MCF 10A (cell line): ENCODE measurements at regions not wholly inside any gene's neighbourhood (a gene's known extent, or its start where the extent isn't known, plus 50 kb on each side); places are given as distances from the start of the nearest gene placed in this dataset.
"Not testable (repeated sequence)": the region's sequence is repeated elsewhere in the genome, so short reads cannot be mapped to it uniquely, and the experiment has no call there.

Experiments
- BruUV-seq: library from RNA; stranded (reverse); fragments of 400-500 nt; replicated peaks from 2 replicates; lab custom pipeline; 2021; lab: Mats Ljungman, UMichigan
- CTCF ChIA-PET: fragments of 300-600 bp; sonication (Branson Sonifier 250); formaldehyde crosslinking; extraction: SDS; loops from one replicate; lab custom pipeline; 2021; ENCODE audit warnings: antibody characterized with exemption, inconsistent platforms; lab: Yijun Ruan, JAX
- POLR2A ChIA-PET: fragments of 300-600, 350-650 bp; sonication (Branson Sonifier 250); formaldehyde crosslinking; extraction: SDS; loops from one replicate; lab custom pipeline; 2020; ENCODE audit warnings: antibody characterized with exemption, inconsistent platforms; lab: Yijun Ruan, JAX
- DNase-seq: peaks from one replicate; pipeline ENCODE4 v3.0.0-alpha.2; 2018; ENCODE audit not compliant: unreplicated experiment
- H3K27ac Mint-ChIP-seq: one replicate; pipeline ENCODE4 v1.8.0; 2022; ENCODE audit warnings: mild to moderate bottlenecking, low read depth, mixed read lengths; ENCODE audit not compliant: unreplicated experiment
- H3K27me3 Mint-ChIP-seq: one replicate; pipeline ENCODE4 v1.8.0; 2022; ENCODE audit warnings: mixed read lengths; ENCODE audit not compliant: insufficient read depth, unreplicated experiment
- H3K36me3 Mint-ChIP-seq: one replicate; pipeline ENCODE4 v1.8.0; 2022; ENCODE audit warnings: mild to moderate bottlenecking, moderate library complexity, mixed read lengths; ENCODE audit not compliant: insufficient read depth, unreplicated experiment
- H3K4me1 Mint-ChIP-seq: one replicate; pipeline ENCODE4 v1.8.0; 2022; ENCODE audit warnings: mixed read lengths; ENCODE audit not compliant: insufficient read depth, unreplicated experiment
- H3K4me3 Mint-ChIP-seq: one replicate; pipeline ENCODE4 v1.8.0; 2022; ENCODE audit warnings: mild to moderate bottlenecking, moderate library complexity, mixed read lengths; ENCODE audit not compliant: unreplicated experiment
- H3K9me3 Mint-ChIP-seq: one replicate; pipeline ENCODE4 v1.8.0; 2022; ENCODE audit warnings: mixed read lengths; ENCODE audit not compliant: unreplicated experiment
- intact Hi-C: fragments of 100-400 bp; cut with micrococcal nuclease; formaldehyde crosslinking; loops from 2 replicates; pipeline ENCODE4 v1.14.1; 2022
- TF ChIP-seq, protein P1 (sequence below): fragments of 200-600 bp; IDR thresholded peaks from one replicate; pipeline ENCODE4 v1.8.0; 2022; ENCODE audit warnings: antibody characterized with exemption, mild to moderate bottlenecking; ENCODE audit not compliant: unreplicated experiment

DNA sequence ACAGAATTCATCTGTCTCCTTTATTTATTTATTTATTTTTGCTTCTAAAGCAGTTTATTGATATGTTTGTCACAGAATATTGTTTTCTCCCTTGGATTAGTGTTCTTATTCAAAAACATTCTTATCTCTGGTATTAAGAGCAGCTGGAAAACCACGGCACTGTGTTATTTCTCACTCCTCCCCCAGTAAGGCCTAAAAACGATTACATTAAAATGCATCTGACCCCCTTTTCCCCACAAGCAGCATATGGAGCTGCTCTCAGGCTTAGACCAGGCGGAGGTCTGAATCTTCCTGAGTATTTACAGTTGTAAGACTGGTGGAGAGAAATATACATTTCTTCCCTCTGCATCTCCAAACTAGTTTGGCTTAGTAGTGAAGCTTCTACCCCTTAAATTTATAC lies 86.8 kb downstream of the HLX start:
- no peak overlapping the region for H3K4me3 Mint-ChIP-seq
- no peaks in the 10 kb centered on the region for H3K27me3 Mint-ChIP-seq
- DNase-seq: no peak
- peaks cover 11% of the 10 kb centered on the region for H3K9me3 Mint-ChIP-seq
- POLR2A ChIA-PET: interaction anchor here (0.7 to 1.8 kb wide), 3 partner anchors 11 to 350 kb away, joined by 3 read pairs; no protein-coding TSS in a partner anchor
- peaks cover 18% of the 10 kb centered on the region for H3K4me1 Mint-ChIP-seq
- H3K27ac Mint-ChIP-seq: no peak overlapping the region
- intact Hi-C loops: no loop called here
- CTCF ChIA-PET: interaction anchor here (1.2 kb wide), 2 partner anchors 11 to 441 kb away, joined by 4 read pairs; no protein-coding TSS in a partner anchor
- TF ChIP-seq, protein P1, sequence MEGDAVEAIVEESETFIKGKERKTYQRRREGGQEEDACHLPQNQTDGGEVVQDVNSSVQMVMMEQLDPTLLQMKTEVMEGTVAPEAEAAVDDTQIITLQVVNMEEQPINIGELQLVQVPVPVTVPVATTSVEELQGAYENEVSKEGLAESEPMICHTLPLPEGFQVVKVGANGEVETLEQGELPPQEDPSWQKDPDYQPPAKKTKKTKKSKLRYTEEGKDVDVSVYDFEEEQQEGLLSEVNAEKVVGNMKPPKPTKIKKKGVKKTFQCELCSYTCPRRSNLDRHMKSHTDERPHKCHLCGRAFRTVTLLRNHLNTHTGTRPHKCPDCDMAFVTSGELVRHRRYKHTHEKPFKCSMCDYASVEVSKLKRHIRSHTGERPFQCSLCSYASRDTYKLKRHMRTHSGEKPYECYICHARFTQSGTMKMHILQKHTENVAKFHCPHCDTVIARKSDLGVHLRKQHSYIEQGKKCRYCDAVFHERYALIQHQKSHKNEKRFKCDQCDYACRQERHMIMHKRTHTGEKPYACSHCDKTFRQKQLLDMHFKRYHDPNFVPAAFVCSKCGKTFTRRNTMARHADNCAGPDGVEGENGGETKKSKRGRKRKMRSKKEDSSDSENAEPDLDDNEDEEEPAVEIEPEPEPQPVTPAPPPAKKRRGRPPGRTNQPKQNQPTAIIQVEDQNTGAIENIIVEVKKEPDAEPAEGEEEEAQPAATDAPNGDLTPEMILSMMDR: no peak
- no TSS peak for BruUV-seq
- no peaks in the 10 kb centered on the region for H3K36me3 Mint-ChIP-seq

DNA sequence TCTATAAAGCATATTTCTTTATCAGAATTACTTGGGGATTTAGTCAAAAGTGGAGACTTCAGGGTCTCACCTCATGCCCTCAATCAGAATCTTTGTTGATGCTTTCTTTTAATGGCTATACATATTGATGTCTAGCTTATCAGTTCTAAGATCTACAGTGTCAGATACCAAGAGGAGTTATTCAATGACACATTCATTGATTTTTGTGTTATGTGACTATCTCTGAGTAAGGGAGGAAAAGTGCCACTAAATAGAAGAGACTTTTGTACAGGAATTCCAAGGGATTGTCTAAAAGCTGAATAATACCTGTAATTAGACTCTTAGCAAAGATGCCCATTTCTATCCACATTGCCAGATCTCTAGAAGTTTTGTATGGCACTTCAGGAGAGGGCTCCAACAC lies 87.2 kb downstream of the HLX start:
- no TSS peak for BruUV-seq
- no peak for DNase-seq
- CTCF ChIA-PET: interaction anchor here (0.6 to 1.2 kb wide), 4 partner anchors 11 to 441 kb away, joined by 3 to 4 read pairs (median 4); no protein-coding TSS in a partner anchor
- TF ChIP-seq, protein P1: no peak
- no peak overlapping the region for H3K27ac Mint-ChIP-seq
- no peaks in the 10 kb centered on the region for H3K36me3 Mint-ChIP-seq
- intact Hi-C loops: no loop called here
- H3K4me1 Mint-ChIP-seq: peaks cover 14% of the 10 kb centered on the region
- peaks cover 11% of the 10 kb centered on the region for H3K9me3 Mint-ChIP-seq
- H3K4me3 Mint-ChIP-seq: no peak overlapping the region
- POLR2A ChIA-PET: interaction anchor here (1.2 to 1.8 kb wide), 2 partner anchors 10 to 41 kb away, joined by 3 read pairs; no protein-coding TSS in a partner anchor
- H3K27me3 Mint-ChIP-seq: no peaks in the 10 kb centered on the region

DNA sequence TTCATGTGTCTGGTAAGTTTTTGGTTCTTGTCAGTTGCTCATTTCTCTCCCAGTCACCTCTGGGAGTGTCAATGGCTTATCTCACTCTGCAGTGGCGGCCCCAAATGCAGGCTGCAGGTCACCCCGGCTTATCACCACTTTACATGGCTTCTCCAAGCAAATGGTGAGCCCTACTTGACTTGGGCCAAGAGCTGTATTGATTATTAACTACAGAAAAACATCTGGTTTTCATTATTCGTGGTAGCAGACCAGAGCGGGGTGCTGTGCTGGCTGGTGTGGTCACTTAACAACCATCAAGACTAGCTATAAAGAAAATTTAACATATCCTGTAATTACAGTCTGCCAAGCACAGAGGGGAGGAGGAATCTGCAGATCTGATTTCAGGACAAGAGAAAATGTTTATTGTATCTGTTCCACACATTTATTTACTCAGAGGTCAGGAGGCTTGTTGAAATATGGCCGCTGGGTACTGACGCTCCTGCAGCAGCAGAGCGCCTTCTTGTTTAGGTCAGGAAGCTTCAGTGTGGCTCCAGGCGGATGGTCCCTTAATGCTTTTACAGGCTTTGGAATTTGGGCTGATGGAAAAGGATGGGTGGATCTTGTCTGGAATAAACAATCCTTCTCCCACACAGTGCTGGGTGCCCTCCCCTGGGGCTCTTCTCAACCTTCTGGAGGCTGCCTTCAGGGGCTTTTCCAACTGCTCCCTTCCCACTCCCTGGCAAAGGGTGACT lies 87.8 kb downstream of the HLX start:
- Mint-ChIP-seq H3K36me3 (no peaks in the 10 kb centered on the region), H3K4me3 (no peak overlapping the region), H3K9me3 (peaks cover 11% of the 10 kb centered on the region), H3K27ac (no peak overlapping the region), H3K27me3 (no peaks in the 10 kb centered on the region), H3K4me1 (peaks cover 8% of the 10 kb centered on the region)
- no peak for DNase-seq
- intact Hi-C loops: no loop called here
- BruUV-seq: no TSS peak
- POLR2A ChIA-PET: interaction anchor here (0.5 to 1.8 kb wide), 4 partner anchors 10 to 91 kb away, joined by 3 to 4 read pairs (median 3); no protein-coding TSS in a partner anchor
- CTCF ChIA-PET: interaction anchor here (0.6 to 1.2 kb wide), 8 partner anchors 10 to 440 kb away, joined by 3 to 5 read pairs (median 3); no protein-coding TSS in a partner anchor
- TF ChIP-seq, protein P1: no peak

DNA sequence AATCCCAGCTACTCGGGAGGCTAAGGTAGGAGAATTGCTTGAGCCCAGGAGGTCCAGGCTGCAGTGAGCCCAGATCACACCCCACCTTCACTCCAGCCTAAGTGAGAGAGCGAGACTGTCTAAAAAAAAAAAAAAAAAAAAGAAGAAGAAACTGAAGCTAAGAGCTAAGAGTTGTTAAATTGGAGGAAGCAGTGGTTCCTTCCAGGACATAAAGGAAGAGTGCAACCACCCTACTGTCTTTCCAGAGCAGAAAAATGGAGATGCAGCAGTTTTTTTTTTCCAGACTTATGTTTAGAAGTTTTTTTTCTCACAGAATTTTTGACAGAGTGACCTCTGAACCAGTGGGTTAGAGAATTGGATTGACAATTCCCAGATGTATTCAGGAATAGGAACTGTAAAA lies 88.7 kb downstream of the HLX start:
- intact Hi-C loops: no loop called here
- ChIA-PET CTCF (interaction anchor here (0.7 kb wide), 2 partner anchors 398 to 510 kb away, joined by 3 to 5 read pairs; no protein-coding TSS in a partner anchor), POLR2A (interaction anchor here (0.7 to 1.7 kb wide), 2 partner anchors 11 to 425 kb away, joined by 3 to 4 read pairs; no protein-coding TSS in a partner anchor)
- BruUV-seq: no TSS peak
- Mint-ChIP-seq H3K27ac (no peak overlapping the region), H3K36me3 (no peaks in the 10 kb centered on the region), H3K4me3 (no peak overlapping the region), H3K4me1 (no peaks in the 10 kb centered on the region), H3K27me3 (no peaks in the 10 kb centered on the region), H3K9me3 (peaks cover 11% of the 10 kb centered on the region)
- DNase-seq: no peak
- TF ChIP-seq, protein P1: no peak

DNA sequence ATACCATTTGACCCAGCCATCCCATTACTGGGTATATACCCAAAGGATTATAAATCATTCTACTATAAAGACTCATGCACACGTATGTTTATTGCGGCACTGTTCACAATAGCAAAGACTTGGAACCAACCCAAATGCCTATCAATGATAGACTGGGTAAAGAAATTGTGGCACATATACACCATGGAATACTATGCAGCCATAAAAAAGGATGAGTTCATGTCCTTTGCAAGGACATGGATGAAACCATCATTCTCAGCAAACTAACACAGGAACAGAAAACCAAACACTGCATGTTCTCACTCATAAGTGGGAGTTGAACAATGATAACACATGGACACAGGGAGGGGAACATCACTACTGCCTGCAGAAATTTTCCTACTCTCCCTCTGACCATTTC lies 90.0 kb downstream of the HLX start:
- H3K27ac Mint-ChIP-seq, H3K4me3 Mint-ChIP-seq, H3K9me3 Mint-ChIP-seq, H3K36me3 Mint-ChIP-seq, CTCF ChIA-PET, DNase-seq, H3K4me1 Mint-ChIP-seq, BruUV-seq, intact Hi-C loops, H3K27me3 Mint-ChIP-seq: not testable (repeated sequence)
- POLR2A ChIA-PET: interaction anchor here (0.7 kb wide), 1 partner anchor 9 kb away, joined by 3 read pairs; no protein-coding TSS in a partner anchor
